MM.1S (cell line): ENCODE measurements at regions not wholly inside any gene's neighbourhood (a gene's known extent, or its start where the extent isn't known, plus 50 kb on each side); places are given as distances from the start of the nearest gene placed in this dataset.

Experiments used
- DNase-seq: peaks from one replicate; pipeline ENCODE4 v3.0.0-alpha.2; 2015
- H2AFZ ChIP-seq: fragments of 300-600 bp; sonication (generic); 2 replicates; pipeline ENCODE4 v1.6.0; 2016; ENCODE audit warnings: antibody characterized with exemption, low read length
- H3F3A ChIP-seq: fragments of 300-600 bp; sonication (generic); 2 replicates; pipeline ENCODE4 v1.6.1; 2016; ENCODE audit warnings: mild to moderate bottlenecking, antibody characterized with exemption, low read length, moderate library complexity, mixed read lengths; ENCODE audit not compliant: insufficient read depth
- H3K27ac ChIP-seq: fragments of 300-600 bp; sonication (generic); 2 replicates; pipeline ENCODE4 v1.5.1; 2016; ENCODE audit warnings: mild to moderate bottlenecking, low read length
- H3K27me3 ChIP-seq: fragments of 300-600 bp; sonication (generic); replicated peaks from 2 replicates; pipeline ENCODE4 v1.6.0; 2016; ENCODE audit warnings: low read length; ENCODE audit not compliant: insufficient read depth
- H3K36me3 ChIP-seq: fragments of 300-600 bp; sonication (generic); replicated peaks from 2 replicates; pipeline ENCODE4 v1.6.1; 2016; ENCODE audit warnings: mild to moderate bottlenecking, low read length, mixed read lengths; ENCODE audit not compliant: insufficient read depth
- H3K4me1 ChIP-seq: fragments of 300-600 bp; sonication (generic); 2 replicates; pipeline ENCODE4 v1.6.1; 2016; ENCODE audit warnings: low read length, mixed read lengths
- H3K4me2 ChIP-seq: fragments of 300-600 bp; sonication (generic); 2 replicates; pipeline ENCODE4 v1.6.0; 2016; ENCODE audit warnings: low read depth, low read length
- H3K4me3 ChIP-seq: fragments of 300-600 bp; sonication (generic); 2 replicates; pipeline ENCODE4 v1.5.1; 2016; ENCODE audit warnings: low read length, mixed read lengths
- H3K79me2 ChIP-seq: fragments of 300-600 bp; sonication (generic); 2 replicates; pipeline ENCODE4 v1.6.1; 2016; ENCODE audit warnings: mixed run types, low read length, mixed read lengths
- H3K9ac ChIP-seq: fragments of 300-600 bp; sonication (generic); 2 replicates; pipeline ENCODE4 v1.6.1; 2016; ENCODE audit warnings: low read length, mixed read lengths
- H3K9me2 ChIP-seq: fragments of 300-600 bp; sonication (generic); replicated peaks from 2 replicates; pipeline ENCODE4 v1.6.1; 2016; ENCODE audit warnings: mild to moderate bottlenecking, low read length, mixed read lengths; ENCODE audit not compliant: insufficient read depth
- H3K9me3 ChIP-seq: fragments of 300-600 bp; sonication (generic); replicated peaks from 2 replicates; pipeline ENCODE4 v1.6.1; 2016; ENCODE audit warnings: mild to moderate bottlenecking, low read length, mixed read lengths; ENCODE audit not compliant: insufficient read depth
- H4K20me1 ChIP-seq: fragments of 300-600 bp; sonication (generic); 2 replicates; pipeline ENCODE4 v1.6.1; 2016; ENCODE audit warnings: mild to moderate bottlenecking, low read length, moderate library complexity, mixed read lengths; ENCODE audit not compliant: insufficient read depth
- EZH2 ChIP-seq: fragments of 300-600 bp; sonication (generic); optimal IDR thresholded peaks from 2 replicates; pipeline ENCODE3; 2017; ENCODE audit warnings: low read depth, mild to moderate bottlenecking, antibody characterized with exemption, low read length, mixed read lengths
- EZH2phosphoT487 ChIP-seq: fragments of 300-600 bp; sonication (generic); IDR thresholded peaks from 2 replicates; pipeline ENCODE4 v1.6.1; 2018; ENCODE audit warnings: antibody characterized with exemption, low read length
- TF ChIP-seq, protein P1 (sequence below): fragments of 300-600 bp; sonication (generic); IDR thresholded peaks from 2 replicates; pipeline ENCODE4 v1.5.1; 2016; ENCODE audit warnings: antibody characterized with exemption, low read length, mixed read lengths

DNA sequence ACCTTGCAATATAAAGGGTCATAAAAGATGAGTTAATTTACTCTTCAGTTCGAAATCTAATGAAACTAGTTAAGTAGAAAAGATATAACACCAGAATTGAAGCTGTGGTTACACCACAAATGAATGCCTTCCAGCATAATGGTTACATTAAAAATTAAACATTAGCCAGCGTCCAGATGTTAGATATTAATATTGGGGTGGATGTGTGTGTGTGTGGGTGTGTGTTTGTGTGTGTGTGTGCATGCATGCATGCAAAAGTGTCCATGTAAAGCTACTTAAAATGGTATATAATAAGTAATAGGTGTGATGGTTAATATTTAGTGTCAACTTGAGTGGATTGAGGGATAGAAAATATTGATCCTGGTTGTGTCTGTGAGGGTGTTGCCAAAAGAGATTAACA lies 170.4 kb upstream of the FN1 start:
- Histone ChIP-seq H3K4me3 (no peak overlapping the region), H3K9me2 (no peaks in the 10 kb centered on the region), H3K27me3 (no peaks in the 10 kb centered on the region), H3K27ac (no peak overlapping the region), H3K4me1 (no peaks in the 10 kb centered on the region), H3K9ac (no peak overlapping the region), H3K79me2 (no peaks in the 10 kb centered on the region), H3K4me2 (no peak overlapping the region), H4K20me1 (no peaks in the 10 kb centered on the region), H3K36me3 (no peaks in the 10 kb centered on the region), H3F3A (no peaks in the 10 kb centered on the region), H2AFZ (no peak overlapping the region), H3K9me3 (no peaks in the 10 kb centered on the region)
- DNase-seq: no peak
- TF ChIP-seq EZH2 (no peak), EZH2phosphoT487 (no peak)
- TF ChIP-seq, protein P1, sequence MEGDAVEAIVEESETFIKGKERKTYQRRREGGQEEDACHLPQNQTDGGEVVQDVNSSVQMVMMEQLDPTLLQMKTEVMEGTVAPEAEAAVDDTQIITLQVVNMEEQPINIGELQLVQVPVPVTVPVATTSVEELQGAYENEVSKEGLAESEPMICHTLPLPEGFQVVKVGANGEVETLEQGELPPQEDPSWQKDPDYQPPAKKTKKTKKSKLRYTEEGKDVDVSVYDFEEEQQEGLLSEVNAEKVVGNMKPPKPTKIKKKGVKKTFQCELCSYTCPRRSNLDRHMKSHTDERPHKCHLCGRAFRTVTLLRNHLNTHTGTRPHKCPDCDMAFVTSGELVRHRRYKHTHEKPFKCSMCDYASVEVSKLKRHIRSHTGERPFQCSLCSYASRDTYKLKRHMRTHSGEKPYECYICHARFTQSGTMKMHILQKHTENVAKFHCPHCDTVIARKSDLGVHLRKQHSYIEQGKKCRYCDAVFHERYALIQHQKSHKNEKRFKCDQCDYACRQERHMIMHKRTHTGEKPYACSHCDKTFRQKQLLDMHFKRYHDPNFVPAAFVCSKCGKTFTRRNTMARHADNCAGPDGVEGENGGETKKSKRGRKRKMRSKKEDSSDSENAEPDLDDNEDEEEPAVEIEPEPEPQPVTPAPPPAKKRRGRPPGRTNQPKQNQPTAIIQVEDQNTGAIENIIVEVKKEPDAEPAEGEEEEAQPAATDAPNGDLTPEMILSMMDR: no peak

DNA sequence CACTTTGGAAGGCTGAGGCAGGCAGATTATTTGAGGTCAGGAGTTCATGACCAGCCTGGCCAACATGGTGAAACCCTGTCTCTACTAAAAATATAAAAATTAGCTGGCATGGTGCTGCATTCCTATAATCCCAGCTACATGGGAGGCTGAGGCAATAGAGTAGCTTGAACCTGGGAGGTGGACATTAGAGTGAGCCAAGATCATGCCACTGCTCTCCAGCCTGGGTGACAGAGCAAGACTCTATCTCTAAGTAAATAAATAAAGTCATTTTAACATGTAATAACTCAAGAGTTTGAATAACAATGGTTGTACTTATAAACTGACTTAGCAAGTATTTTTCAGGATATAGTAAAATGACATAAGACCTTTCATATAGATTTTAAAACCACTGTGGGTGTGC lies 169.3 kb upstream of the FN1 start:
- Histone ChIP-seq H3F3A (no peaks in the 10 kb centered on the region), H3K4me1 (no peaks in the 10 kb centered on the region), H3K9ac (no peak overlapping the region), H3K27me3 (no peaks in the 10 kb centered on the region), H3K4me3 (no peak overlapping the region), H3K27ac (no peak overlapping the region), H3K9me3 (no peaks in the 10 kb centered on the region), H3K9me2 (no peaks in the 10 kb centered on the region), H2AFZ (no peak overlapping the region), H3K36me3 (no peaks in the 10 kb centered on the region), H3K4me2 (no peak overlapping the region), H4K20me1 (no peaks in the 10 kb centered on the region), H3K79me2 (no peaks in the 10 kb centered on the region)
- TF ChIP-seq EZH2: no peak
- no peak for TF ChIP-seq EZH2phosphoT487
- TF ChIP-seq, protein P1: no peak
- no peak for DNase-seq

DNA sequence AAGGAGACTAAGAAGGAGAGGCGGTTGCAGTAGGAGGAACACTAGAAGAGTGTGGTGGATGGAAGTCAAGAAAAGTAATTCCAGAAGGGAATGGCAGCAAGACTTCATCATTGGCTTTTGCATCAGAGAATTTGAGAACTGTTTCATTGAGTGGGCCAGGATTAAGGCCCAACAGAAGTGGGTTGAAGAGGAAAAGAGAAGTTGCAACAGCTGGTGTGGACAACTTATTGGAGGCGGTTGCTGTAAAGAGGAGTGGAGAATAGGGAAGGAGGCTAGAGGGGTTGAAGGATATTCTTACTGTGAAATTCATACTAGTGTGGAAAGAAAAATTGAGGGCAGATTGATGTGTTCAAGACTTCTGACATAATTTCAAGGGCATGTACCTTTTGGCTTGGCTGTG lies 168.7 kb upstream of the FN1 start:
- H3K4me2 ChIP-seq: no peak overlapping the region
- no peak overlapping the region for H3K27ac ChIP-seq
- DNase-seq: no peak
- H3K27me3 ChIP-seq: no peaks in the 10 kb centered on the region
- H3F3A ChIP-seq: no peaks in the 10 kb centered on the region
- H4K20me1 ChIP-seq: no peaks in the 10 kb centered on the region
- no peaks in the 10 kb centered on the region for H3K9me2 ChIP-seq
- no peak overlapping the region for H2AFZ ChIP-seq
- TF ChIP-seq EZH2 (no peak), EZH2phosphoT487 (no peak)
- TF ChIP-seq, protein P1: no peak
- no peaks in the 10 kb centered on the region for H3K9me3 ChIP-seq
- no peak overlapping the region for H3K9ac ChIP-seq
- no peaks in the 10 kb centered on the region for H3K4me1 ChIP-seq
- H3K36me3 ChIP-seq: no peaks in the 10 kb centered on the region
- no peak overlapping the region for H3K4me3 ChIP-seq
- H3K79me2 ChIP-seq: no peaks in the 10 kb centered on the region

DNA sequence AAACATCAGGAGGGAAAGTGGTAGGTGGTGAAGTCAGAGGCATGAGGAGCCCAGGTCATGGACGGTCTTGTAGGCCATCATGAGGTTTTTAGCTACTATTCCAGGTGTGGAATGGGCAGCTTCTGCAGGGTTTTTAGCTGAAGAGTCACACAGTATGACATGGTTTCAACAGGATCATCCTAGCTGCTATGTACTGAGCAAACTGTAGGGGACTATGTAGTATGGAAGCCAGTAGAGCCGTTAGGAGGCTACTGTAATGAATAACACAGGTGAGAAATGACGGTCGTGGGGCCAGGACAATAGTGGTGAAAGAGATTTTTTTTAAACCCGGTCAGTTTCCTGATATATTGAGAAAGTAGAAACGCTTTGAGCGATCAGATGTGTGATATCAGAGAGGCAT lies 167.6 kb upstream of the FN1 start:
- no peaks in the 10 kb centered on the region for H3K4me1 ChIP-seq
- no peaks in the 10 kb centered on the region for H3F3A ChIP-seq
- H4K20me1 ChIP-seq: no peaks in the 10 kb centered on the region
- H2AFZ ChIP-seq: no peak overlapping the region
- H3K9ac ChIP-seq: no peak overlapping the region
- no peak for TF ChIP-seq EZH2phosphoT487
- no peaks in the 10 kb centered on the region for H3K36me3 ChIP-seq
- no peaks in the 10 kb centered on the region for H3K9me3 ChIP-seq
- H3K4me3 ChIP-seq: no peak overlapping the region
- H3K9me2 ChIP-seq: no peaks in the 10 kb centered on the region
- no peak overlapping the region for H3K27ac ChIP-seq
- no peak overlapping the region for H3K4me2 ChIP-seq
- H3K27me3 ChIP-seq: no peaks in the 10 kb centered on the region
- H3K79me2 ChIP-seq: no peaks in the 10 kb centered on the region
- no peak for DNase-seq
